Muscle layer of colon (tissue), 2 donors: ENCODE measurements at regions not wholly inside any gene's neighbourhood (a gene's known extent, or its start where the extent isn't known, plus 50 kb on each side); places are given as distances from the start of the nearest gene placed in this dataset.
A peak's percentile ranks its signal among the peaks of the same experiment; 100 is the strongest.

Experiments used
- H3K27ac ChIP-seq: one replicate; pipeline ENCODE4 v1.7.0; 2013; ENCODE audit warnings: low read depth, mild to moderate bottlenecking, low read length, moderate library complexity
- H3K27me3 ChIP-seq, 2 donors: one replicate each; pipeline ENCODE4 v1.7.0; 2013; ENCODE audit warnings: low read length in 2 of 2, mild to moderate bottlenecking in 2 of 2; ENCODE audit not compliant: insufficient read depth in 2 of 2, control insufficient read depth in 1 of 2
- H3K36me3 ChIP-seq: one replicate; pipeline ENCODE4 v1.7.0; 2013; ENCODE audit warnings: mild to moderate bottlenecking, low read length; ENCODE audit not compliant: insufficient read depth
- H3K4me1 ChIP-seq: one replicate; pipeline ENCODE4 v1.7.0; 2013; ENCODE audit warnings: mild to moderate bottlenecking, low read length; ENCODE audit not compliant: insufficient read depth
- H3K4me3 ChIP-seq, 2 donors: one replicate each; pipeline ENCODE4 v1.7.0; 2013; ENCODE audit warnings: low read length in 2 of 2, low read depth in 1 of 2, mild to moderate bottlenecking in 1 of 2, moderate library complexity in 1 of 2
- H3K9ac ChIP-seq: one replicate; pipeline ENCODE4 v1.7.0; 2013; ENCODE audit warnings: low read length
- H3K9me3 ChIP-seq: one replicate; pipeline ENCODE4 v1.7.0; 2013; ENCODE audit warnings: mild to moderate bottlenecking, low read length
- donor health status: abdominal sarcoma.
- donor health status: Adenocarcinoma of cecum.

DNA sequence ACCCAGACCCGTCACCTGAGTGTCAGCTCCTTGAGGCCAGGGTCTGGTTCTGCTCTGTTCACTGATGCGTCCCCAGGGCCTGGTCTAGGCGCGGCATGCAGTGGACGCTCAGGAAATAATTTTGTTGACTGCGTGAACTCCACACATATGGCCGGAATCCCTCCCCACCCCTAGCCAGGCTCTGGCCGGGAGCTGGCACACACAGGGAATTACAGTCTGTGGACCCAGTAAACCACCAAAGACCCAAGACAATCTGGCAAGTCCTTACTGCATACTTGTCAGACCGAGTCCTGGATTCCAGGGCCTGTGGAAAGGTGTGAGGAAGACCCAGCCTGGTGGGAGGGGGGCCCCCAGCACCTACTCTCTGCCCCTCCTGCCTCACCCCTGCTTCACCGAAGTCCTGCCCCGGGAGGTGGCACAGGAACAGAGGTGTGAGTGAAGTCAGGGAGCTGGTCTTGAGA, 113.0 kb upstream of the IER5L start:
- Histone ChIP-seq H3K27me3 (no peaks in the 10 kb centered on the region), H3K27ac (no peak overlapping the region)

DNA sequence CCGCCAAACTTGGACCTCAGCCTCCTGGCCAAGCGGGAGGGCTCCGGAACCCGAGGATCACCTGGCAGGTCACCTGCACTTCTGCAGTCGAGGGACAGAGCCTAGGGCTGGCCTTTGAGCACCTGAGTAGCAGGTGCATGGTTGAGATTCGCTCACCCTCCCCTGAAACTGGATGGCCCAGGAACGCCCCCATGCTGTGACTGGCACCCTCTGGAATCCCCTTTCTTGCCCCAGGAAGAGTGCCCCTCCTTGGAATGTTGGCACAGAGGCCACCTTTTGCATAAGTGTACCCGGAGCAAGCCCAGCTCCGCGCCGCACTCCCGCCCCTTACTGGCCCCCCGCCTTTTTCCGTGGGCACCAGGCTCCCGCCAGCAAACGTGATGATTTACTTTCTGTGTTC, 112.5 kb upstream of the IER5L start:
- H3K27me3 ChIP-seq: no peaks in the 10 kb centered on the region
- no peaks in the 10 kb centered on the region for H3K36me3 ChIP-seq
- H3K4me1 ChIP-seq: no peaks in the 10 kb centered on the region
- H3K9me3 ChIP-seq: no peaks in the 10 kb centered on the region
- no peak overlapping the region for H3K27ac ChIP-seq
- no peak overlapping the region for H3K4me3 ChIP-seq
- H3K9ac ChIP-seq: no peak overlapping the region

More for the DNA sequence above, 113.0 kb upstream of the IER5L start:
- Histone ChIP-seq H3K36me3 (no peaks in the 10 kb centered on the region), H3K9ac (no peak overlapping the region), H3K9me3 (no peaks in the 10 kb centered on the region), H3K4me1 (no peaks in the 10 kb centered on the region), H3K4me3 (no peak overlapping the region)

DNA sequence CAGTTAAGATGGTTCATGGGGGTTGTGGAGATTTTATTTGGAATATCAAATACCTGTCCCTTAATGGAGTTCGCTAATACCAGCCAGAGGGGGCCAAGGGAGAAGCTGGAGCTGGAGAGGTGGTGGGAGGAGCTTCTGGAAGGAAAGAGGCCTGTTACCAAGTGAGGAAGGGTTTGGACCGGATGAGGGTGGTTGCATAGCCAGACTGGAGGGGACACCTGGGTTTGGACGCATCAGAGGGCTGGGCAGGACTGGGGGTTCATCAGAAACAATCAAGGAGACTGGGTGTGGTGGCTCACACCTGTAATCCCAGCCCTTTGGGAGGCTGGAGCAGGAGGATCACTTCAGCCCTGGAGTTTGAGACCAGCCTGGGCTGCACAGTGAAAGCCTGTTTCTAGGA, 111.8 kb upstream of the IER5L start:
- Histone ChIP-seq H3K4me1 (no peaks in the 10 kb centered on the region), H3K4me3 (no peak overlapping the region), H3K36me3 (no peaks in the 10 kb centered on the region), H3K27me3 (no peaks in the 10 kb centered on the region), H3K27ac (no peak overlapping the region), H3K9ac (no peak overlapping the region), H3K9me3 (no peaks in the 10 kb centered on the region)

DNA sequence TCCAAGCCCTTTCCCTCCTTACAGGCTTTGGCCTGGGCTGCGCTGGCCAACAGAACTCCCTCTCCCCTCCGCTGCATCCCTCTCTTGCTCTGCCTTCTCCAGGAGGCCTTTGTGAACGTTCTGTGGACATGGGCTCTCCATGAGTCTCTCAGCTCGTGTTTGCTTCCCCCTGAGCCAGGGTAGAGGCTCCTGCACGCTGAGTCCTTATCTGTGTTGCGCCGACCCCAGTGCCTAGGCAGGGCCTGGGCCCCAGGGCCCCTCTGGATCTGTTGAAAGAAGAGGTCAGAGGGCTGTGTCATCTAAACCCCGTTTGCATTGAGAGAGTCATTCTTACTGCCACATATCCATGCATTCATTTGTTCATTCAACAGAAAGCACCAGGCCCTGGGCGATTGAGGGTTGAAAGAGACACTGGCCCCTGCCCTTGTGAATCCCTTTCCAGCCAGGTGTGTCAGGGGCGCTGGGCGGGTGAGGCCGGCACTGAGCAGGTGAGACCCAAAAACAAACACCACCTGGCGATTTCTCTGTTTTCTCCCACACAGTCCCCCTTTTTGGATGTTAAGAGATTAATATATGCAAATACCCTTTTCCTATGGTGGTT, 111.2 kb upstream of the IER5L start:
- no peak overlapping the region for H3K27ac ChIP-seq
- H3K9me3 ChIP-seq: no peaks in the 10 kb centered on the region
- H3K9ac ChIP-seq: no peak overlapping the region
- no peaks in the 10 kb centered on the region for H3K4me1 ChIP-seq
- no peak overlapping the region for H3K4me3 ChIP-seq
- no peaks in the 10 kb centered on the region for H3K27me3 ChIP-seq
- H3K36me3 ChIP-seq: no peaks in the 10 kb centered on the region

DNA sequence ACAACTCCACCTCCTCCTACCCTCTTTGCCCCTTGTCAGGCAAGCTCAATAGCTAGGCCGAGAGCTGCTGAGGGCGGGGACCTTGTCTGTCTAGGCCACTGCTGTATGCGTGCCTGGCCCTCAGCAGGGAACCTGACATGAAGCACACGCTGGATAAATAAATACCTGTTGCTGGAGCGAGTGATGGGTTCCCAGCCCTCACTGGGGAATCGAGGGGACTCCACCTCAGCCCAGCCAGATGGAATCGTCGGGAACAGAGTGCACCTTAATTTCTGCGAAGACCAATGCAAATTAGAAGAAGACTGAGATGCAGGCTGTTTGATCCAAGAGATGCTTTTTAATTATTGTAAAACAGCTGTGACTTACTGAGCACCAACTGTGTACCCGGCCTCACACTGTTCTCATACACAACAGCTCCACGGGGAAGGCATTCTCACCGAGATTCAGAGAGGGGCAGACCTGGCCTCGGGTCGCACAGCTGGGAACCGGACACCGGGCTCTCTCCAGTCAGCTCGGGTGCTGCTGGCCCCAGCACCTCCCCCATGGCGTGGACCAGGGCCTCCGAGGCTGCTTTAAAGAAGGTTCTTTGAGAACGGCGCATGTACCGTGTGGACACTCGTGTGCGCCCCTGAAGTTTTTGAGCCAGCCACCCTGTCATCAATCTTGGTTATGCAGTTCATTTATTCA, 109.7 kb upstream of the IER5L start:
- H3K9ac ChIP-seq: no peak overlapping the region
- H3K4me3 ChIP-seq: no peak overlapping the region
- no peaks in the 10 kb centered on the region for H3K36me3 ChIP-seq
- no peak overlapping the region for H3K27ac ChIP-seq
- H3K27me3 ChIP-seq: no peaks in the 10 kb centered on the region
- no peaks in the 10 kb centered on the region for H3K4me1 ChIP-seq
- no peaks in the 10 kb centered on the region for H3K9me3 ChIP-seq

DNA sequence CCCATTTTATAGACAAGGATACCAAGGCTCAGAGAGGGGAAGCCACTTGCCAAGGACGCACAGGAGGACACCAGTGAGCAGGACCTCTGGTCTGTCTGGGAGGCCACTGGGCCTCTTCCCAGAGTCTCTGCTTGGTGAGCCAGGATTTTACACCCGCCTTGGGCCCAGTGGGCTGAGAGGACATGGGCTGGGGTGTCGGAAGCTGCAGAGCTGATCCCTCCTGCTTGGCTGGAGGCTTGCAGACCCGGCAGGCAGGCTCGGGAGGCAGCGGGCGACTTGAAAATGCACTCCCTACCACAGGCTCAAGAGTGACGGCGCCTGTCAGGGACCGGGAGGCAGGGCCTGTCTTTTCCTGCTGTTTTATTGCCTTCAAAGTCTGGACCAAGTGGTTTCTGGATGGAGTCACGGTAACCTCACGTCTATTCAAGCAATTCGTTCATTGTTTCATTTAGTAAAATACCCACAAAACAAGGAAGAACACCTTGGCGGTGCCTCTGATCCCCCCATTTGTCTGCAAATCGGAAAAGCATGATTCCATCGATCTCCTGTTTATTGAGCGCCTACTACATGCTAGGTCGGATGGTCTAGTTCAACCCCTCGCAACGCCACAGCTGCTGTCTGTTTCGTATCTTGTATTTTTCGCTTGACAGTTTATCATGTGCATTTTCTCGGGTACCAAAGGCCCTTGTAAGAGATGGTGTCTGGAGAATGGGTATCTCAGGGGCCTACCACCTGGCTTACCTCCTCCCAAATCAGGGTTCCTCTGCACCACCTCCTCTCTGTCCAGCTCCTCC, 108.1 kb upstream of the IER5L start:
- Histone ChIP-seq H3K36me3 (no peaks in the 10 kb centered on the region), H3K4me3 (no peak overlapping the region), H3K27ac (no peak overlapping the region), H3K4me1 (no peaks in the 10 kb centered on the region), H3K9me3 (no peaks in the 10 kb centered on the region), H3K27me3 (no peaks in the 10 kb centered on the region), H3K9ac (no peak overlapping the region)

DNA sequence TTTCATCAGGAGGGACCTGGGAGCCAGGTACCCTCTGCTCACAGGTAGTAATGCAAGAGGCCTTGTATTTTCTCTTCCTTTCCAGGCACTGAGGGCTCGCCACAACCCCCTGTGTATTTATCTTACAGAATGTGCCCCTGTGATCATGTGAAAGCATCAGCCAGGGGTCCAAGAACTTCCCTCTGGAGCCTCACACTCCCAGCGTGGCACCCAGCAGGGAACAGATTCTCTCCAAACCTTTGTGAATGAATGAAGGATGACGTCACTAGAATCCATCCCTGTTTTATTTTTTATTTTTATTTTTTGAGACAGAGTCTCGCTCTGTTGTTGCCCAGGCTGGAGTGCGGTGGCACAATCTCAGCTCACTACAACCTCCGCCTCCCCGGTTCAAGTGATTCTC, 107.3 kb upstream of the IER5L start:
- no peaks in the 10 kb centered on the region for H3K36me3 ChIP-seq
- H3K4me1 ChIP-seq: no peaks in the 10 kb centered on the region
- no peaks in the 10 kb centered on the region for H3K27me3 ChIP-seq
- H3K9me3 ChIP-seq: no peaks in the 10 kb centered on the region
- H3K9ac ChIP-seq: no peak overlapping the region
- H3K27ac ChIP-seq: no peak overlapping the region
- no peak overlapping the region for H3K4me3 ChIP-seq

DNA sequence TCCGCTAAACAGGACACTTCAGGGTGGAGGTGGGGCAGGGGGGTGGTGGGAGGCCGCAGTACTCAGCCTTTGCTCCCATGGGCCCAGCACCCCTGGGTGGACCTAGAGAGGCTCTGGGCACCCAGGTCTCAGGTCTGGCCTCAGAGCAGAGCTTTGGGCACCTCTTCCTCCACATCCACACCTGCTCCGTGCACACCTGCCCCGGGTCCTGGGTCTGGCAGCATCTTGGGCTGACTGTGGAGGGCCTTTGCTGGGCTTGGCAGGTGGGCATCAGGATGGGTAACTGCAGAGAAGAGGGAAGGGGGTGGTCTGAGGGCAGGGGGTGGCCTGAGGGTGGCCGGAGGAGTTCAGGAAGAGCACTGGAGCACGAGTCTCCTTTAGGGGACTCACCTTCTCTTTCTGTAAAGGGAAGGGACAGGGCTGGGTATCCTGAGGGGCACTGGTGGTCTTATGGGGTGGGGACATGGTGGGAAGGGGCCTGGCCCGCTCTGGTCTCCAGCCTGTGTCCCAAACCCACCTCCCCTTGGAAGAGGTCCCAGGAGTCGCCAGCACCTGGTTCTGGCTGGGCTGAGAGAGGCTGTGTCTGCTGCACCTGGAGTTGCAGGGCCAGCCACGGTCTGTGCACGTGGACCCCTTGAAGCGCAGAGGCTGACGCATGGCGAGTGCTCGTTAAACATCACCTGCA, 106.7 kb upstream of the IER5L start:
- Histone ChIP-seq H3K36me3 (no peaks in the 10 kb centered on the region), H3K4me3 (no peak overlapping the region), H3K9me3 (no peaks in the 10 kb centered on the region), H3K4me1 (no peaks in the 10 kb centered on the region), H3K9ac (no peak overlapping the region), H3K27me3 (no peaks in the 10 kb centered on the region), H3K27ac (no peak overlapping the region)

DNA sequence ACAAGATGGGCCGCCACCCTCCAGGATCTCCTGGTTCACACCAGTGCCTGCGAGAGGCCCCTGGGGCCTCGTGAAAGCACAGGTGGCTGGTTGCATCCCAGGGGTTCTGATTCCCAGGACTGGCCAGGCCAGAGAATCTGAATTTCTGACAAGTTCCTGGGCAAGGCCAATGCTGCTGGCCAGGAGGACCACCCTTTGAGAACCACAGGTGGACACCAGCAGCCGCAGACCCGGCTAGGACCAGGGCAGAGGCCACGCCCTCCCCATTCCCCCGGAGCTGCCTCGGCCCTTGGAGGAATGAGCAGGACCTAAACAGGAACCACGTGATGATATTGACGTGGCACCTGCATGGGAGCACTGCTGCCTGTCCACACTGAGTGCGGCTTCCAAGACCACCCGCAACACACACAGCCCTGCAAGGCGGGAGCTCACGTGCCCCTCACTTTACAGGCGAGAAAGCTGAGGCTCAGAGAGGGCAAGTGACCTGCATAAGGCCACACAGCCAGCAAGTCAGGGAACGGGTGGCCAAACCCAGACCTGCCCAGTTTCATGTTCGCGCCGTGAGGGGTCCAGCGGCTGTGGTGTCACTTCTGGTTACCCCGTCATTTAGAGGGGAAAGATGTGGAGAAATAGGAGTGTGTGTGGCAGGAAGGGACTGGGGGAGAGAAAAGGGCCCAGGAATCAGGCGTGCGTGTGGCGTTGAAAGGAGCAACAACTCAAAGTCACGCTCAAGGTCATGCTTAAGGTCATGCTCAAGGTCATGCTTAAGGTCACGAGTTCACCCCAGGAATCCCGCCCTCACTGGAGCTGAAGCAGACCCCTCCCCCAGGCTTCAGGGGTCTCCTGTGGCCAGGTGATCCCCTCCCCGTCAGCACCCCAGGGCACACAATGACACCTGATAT, 105.9 kb upstream of the IER5L start:
- Histone ChIP-seq H3K36me3 (no peaks in the 10 kb centered on the region), H3K4me3 (peak overlapping the region in 1 of 2 donors; percentile 45), H3K9me3 (no peaks in the 10 kb centered on the region), H3K4me1 (no peaks in the 10 kb centered on the region), H3K27me3 (no peaks in the 10 kb centered on the region), H3K27ac (no peak overlapping the region), H3K9ac (no peak overlapping the region)

DNA sequence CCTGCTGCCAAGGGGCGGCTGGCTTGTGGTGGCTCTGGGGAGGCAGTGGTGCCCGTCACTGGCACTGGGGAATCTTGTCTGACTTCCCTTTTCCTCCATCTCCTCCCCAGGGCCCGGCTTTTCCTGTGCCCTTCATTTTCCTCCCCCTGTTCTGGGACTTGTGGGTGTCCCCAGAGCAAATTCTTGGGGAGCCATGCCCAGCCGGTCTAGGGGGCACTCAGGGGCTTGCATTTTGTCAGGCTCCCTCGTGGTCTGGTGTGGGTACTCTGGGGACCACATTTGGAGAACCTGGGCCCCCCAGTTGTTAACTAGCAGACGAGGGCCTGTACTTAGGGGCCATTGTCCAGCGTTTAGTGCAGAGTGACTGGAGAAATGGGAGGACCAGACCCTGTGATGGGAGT, 105.2 kb upstream of the IER5L start:
- Histone ChIP-seq H3K4me1 (no peaks in the 10 kb centered on the region), H3K9me3 (no peaks in the 10 kb centered on the region), H3K4me3 (peak overlapping the region in 1 of 2 donors; percentile 45), H3K9ac (no peak overlapping the region), H3K27ac (no peak overlapping the region), H3K27me3 (no peaks in the 10 kb centered on the region), H3K36me3 (no peaks in the 10 kb centered on the region)
